GM18861 (cell line): ENCODE measurements at regions not wholly inside any gene's neighbourhood (a gene's known extent, or its start where the extent isn't known, plus 50 kb on each side); places are given as distances from the start of the nearest gene placed in this dataset.

Experiments used
- ATAC-seq: cut with Tn5 transposase; IDR thresholded peaks from one replicate; pipeline ENCODE4 v1.9.1; 2021; ENCODE audit not compliant: unreplicated experiment

GRCh38 chr9:87319656-87320055 is 178.0 kb upstream of the DAPK1 start:
- ATAC-seq = no peak

GRCh38 chr9:87320146-87320884 is 177.4 kb upstream of the DAPK1 start:
- ATAC-seq = no peak

- no peak for ATAC-seq
These were observed 174.6 kb upstream of the DAPK1 start for GRCh38 chr9:87322840-87323635.

GRCh38 chr9:87323928-87324327 is 173.7 kb upstream of the DAPK1 start:
- no peak for ATAC-seq

GRCh38 chr9:87324613-87325194 is 173.0 kb upstream of the DAPK1 start:
- peak; percentile 59 for ATAC-seq

GRCh38 chr9:87327575-87328125 is 170.0 kb upstream of the DAPK1 start:
- no peak for ATAC-seq

- ATAC-seq = no peak
These were observed 163.9 kb upstream of the DAPK1 start for GRCh38 chr9:87333802-87334201.

GRCh38 chr9:87334366-87334765 is 163.3 kb upstream of the DAPK1 start:
- no peak for ATAC-seq

- ATAC-seq = no peak
These were observed 161.3 kb upstream of the DAPK1 start for GRCh38 chr9:87336407-87336806.

- no peak for ATAC-seq
These were observed 160.7 kb upstream of the DAPK1 start for GRCh38 chr9:87336914-87337333.

- no peak for ATAC-seq
These were observed 160.2 kb upstream of the DAPK1 start for GRCh38 chr9:87337335-87338087.

GRCh38 chr9:87338088-87338989 is 159.3 kb upstream of the DAPK1 start:
- ATAC-seq = no peak

GRCh38 chr9:87340391-87340790 is 157.3 kb upstream of the DAPK1 start:
- no peak for ATAC-seq

GRCh38 chr9:87342743-87343142 is 154.9 kb upstream of the DAPK1 start:
- ATAC-seq = no peak

GRCh38 chr9:87343816-87344430 is 153.7 kb upstream of the DAPK1 start:
- no peak for ATAC-seq

GRCh38 chr9:87346061-87346665 is 151.5 kb upstream of the DAPK1 start:
- no peak for ATAC-seq

- no peak for ATAC-seq
These were observed 146.8 kb upstream of the DAPK1 start for GRCh38 chr9:87350915-87351314.

GRCh38 chr9:87353301-87353700 is 144.4 kb upstream of the DAPK1 start:
- ATAC-seq = no peak

GRCh38 chr9:87354147-87354546 is 143.5 kb upstream of the DAPK1 start:
- no peak for ATAC-seq
